GM12878 (cell line): ENCODE measurements at regions not wholly inside any gene's neighbourhood (a gene's known extent, or its start where the extent isn't known, plus 50 kb on each side); places are given as distances from the start of the nearest gene placed in this dataset.

ENCODE experiments used
- ATAC-seq: fragments of 200-7000 bp; cut with Tn5 transposase; 3 replicates; pipeline ENCODE4 v1.9.1; 2020; ENCODE audit warnings: mild to moderate bottlenecking, moderate library complexity
- BruUV-seq: library from RNA; stranded (reverse); fragments of 400-500 nt; replicated peaks from 2 replicates; lab custom pipeline; 2021; lab: Mats Ljungman, UMichigan
- CTCF ChIA-PET: fragments of 300-600 bp; sonication (Branson Sonifier 250); formaldehyde crosslinking; extraction: SDS; loops from one replicate; lab custom pipeline; 2021; ENCODE audit warnings: inconsistent platforms; lab: Yijun Ruan, JAX
- POLR2A ChIA-PET: fragments of 350-600 bp; formaldehyde crosslinking; extraction: SDS; loops from one replicate; lab custom pipeline; 2021; ENCODE audit warnings: inconsistent platforms; lab: Charles Lee
- RAD21 ChIA-PET: fragments of 300-600 bp; sonication (Branson Sonifier 250); formaldehyde crosslinking; loops from one replicate; lab custom pipeline; 2023; ENCODE audit warnings: antibody characterized with exemption; ENCODE audit not compliant: unreplicated experiment; lab: Charles Lee
- SMC1A ChIA-PET: fragments of 300-600 bp; sonication (Branson Sonifier 250); formaldehyde crosslinking; loops from one replicate; lab custom pipeline; 2023; ENCODE audit not compliant: unreplicated experiment, uncharacterized antibody; lab: Charles Lee
- DNase-seq: peaks from one replicate; pipeline ENCODE4 v3.0.0-alpha.2; 2011; ENCODE audit warnings: low read depth, low spot score
- FAIRE-seq: peaks from 3 replicates; lab custom pipeline; 2011; peaks lifted over from hg19 to GRCh38; lab: Jason Lieb, UNC
- H2AFZ ChIP-seq: 2 replicates; pipeline ENCODE4 v1.6.0; 2011; ENCODE audit warnings: low read depth, low read length, control low read depth; ENCODE audit not compliant: control insufficient read depth
- H3K27ac ChIP-seq: 2 replicates; pipeline ENCODE4 v1.5.1; 2011; ENCODE audit warnings: control low read depth; ENCODE audit not compliant: control insufficient read depth, insufficient read depth
- H3K27me3 ChIP-seq, 2 experiments: replicated peaks in 1 of 2; 2 replicates each; pipeline versions ENCODE4 v1.6.0 to v1.6.1; 2011; ENCODE audit warnings: low read length in 1 of 2; ENCODE audit not compliant: control insufficient read depth in 2 of 2, insufficient read depth in 2 of 2
- H3K36me3 ChIP-seq, 2 experiments: 2 replicates each; pipeline ENCODE4 v1.5.1; 2011; ENCODE audit warnings: low read length in 1 of 2; ENCODE audit not compliant: control insufficient read depth in 2 of 2, insufficient read depth in 2 of 2
- H3K4me1 ChIP-seq: 2 replicates; pipeline ENCODE4 v1.6.1; 2011; ENCODE audit warnings: mild to moderate bottlenecking, low read length, moderate library complexity, mixed read lengths; ENCODE audit not compliant: control insufficient read depth, insufficient read depth
- H3K4me2 ChIP-seq: 2 replicates; pipeline ENCODE4 v1.6.0; 2011; ENCODE audit warnings: control low read depth; ENCODE audit not compliant: control insufficient read depth, insufficient read depth
- H3K4me3 ChIP-seq: fragments of 200-600 bp; sonication (generic); 2 replicates; pipeline ENCODE4 v1.5.1; 2016
- H3K79me2 ChIP-seq: 2 replicates; pipeline ENCODE4 v1.6.0; 2011; ENCODE audit warnings: low read length; ENCODE audit not compliant: control insufficient read depth, insufficient read depth
- H3K9ac ChIP-seq: 2 replicates; pipeline ENCODE4 v1.8.0; 2011; ENCODE audit warnings: low read length, control low read depth, mixed read lengths; ENCODE audit not compliant: control insufficient read depth, insufficient read depth
- H3K9me3 ChIP-seq: replicated peaks from 3 replicates; pipeline ENCODE4 v1.5.1; 2011; ENCODE audit warnings: mild to moderate bottlenecking, low read length; ENCODE audit not compliant: control insufficient read depth, insufficient read depth
- H4K20me1 ChIP-seq: 2 replicates; pipeline ENCODE4 v1.6.0; 2011; ENCODE audit not compliant: control insufficient read depth, insufficient read depth
- ATF7 ChIP-seq: fragments of 450-650 bp; IDR thresholded peaks from 2 replicates; pipeline ENCODE4 v1.6.1; 2016; ENCODE audit warnings: low read depth, mild to moderate bottlenecking
- CBX3 ChIP-seq: fragments of 200-600 bp; sonication (generic); IDR thresholded peaks from 2 replicates; pipeline ENCODE4 v1.6.1; 2016; ENCODE audit warnings: low read depth, borderline replicate concordance
- CEBPB ChIP-seq, 2 experiments: fragments of 150-350 bp in 1 of 2; IDR thresholded peaks; 2 replicates each; pipeline ENCODE4 v1.6.1; 2012 to 2014; ENCODE audit warnings: low read depth in 2 of 2, low read length in 2 of 2, borderline replicate concordance in 1 of 2, inconsistent platforms in 1 of 2
- CHD2 ChIP-seq: IDR thresholded peaks from 2 replicates; pipeline ENCODE4 v1.6.1; 2011; ENCODE audit warnings: low read depth, low read length, improper control_type of control experiment, borderline replicate concordance
- KAT2A ChIP-seq: conservative IDR thresholded peaks from 2 replicates; pipeline ENCODE4 v1.6.1; 2011; ENCODE audit warnings: low read depth, low read length; ENCODE audit not compliant: control insufficient read depth
- MEF2B ChIP-seq: fragments of 450-650 bp; IDR thresholded peaks from 2 replicates; pipeline ENCODE4 v1.6.1; 2018; ENCODE audit warnings: mild to moderate bottlenecking, moderate library complexity; ENCODE audit not compliant: partially characterized antibody, poor library complexity, severe bottlenecking
- NFYB ChIP-seq: IDR thresholded peaks from 2 replicates; pipeline ENCODE4 v1.6.1; 2011; ENCODE audit warnings: low read depth, mild to moderate bottlenecking, low read length, improper control_type of control experiment, moderate library complexity; ENCODE audit not compliant: insufficient read depth
- NR2C1 ChIP-seq: fragments of 450-650 bp; IDR thresholded peaks from 2 replicates; pipeline ENCODE4 v1.6.1; 2017; ENCODE audit warnings: antibody characterized with exemption, mild to moderate bottlenecking, moderate library complexity
- PML ChIP-seq: IDR thresholded peaks from 2 replicates; pipeline ENCODE4 v1.6.1; 2012; ENCODE audit warnings: low read length, inconsistent platforms
- RAD21 ChIP-seq: IDR thresholded peaks from 2 replicates; pipeline ENCODE4 v1.6.1; 2011; ENCODE audit warnings: mild to moderate bottlenecking, low read depth, low read length, moderate library complexity; ENCODE audit not compliant: insufficient read depth
- SUPT20H ChIP-seq: IDR thresholded peaks from 2 replicates; pipeline ENCODE4 v1.6.1; 2011; ENCODE audit warnings: low read depth, mild to moderate bottlenecking, low read length, moderate library complexity, borderline replicate concordance; ENCODE audit not compliant: control insufficient read depth
- ZBED1 ChIP-seq: IDR thresholded peaks from 2 replicates; pipeline ENCODE4 v1.6.1; 2016; ENCODE audit warnings: borderline replicate concordance
- ZSCAN29 ChIP-seq: fragments of 450-650 bp; IDR thresholded peaks from 2 replicates; pipeline ENCODE4 v1.6.1; 2017; ENCODE audit warnings: mild to moderate bottlenecking, moderate library complexity
- WGBS: methylation state at CpG from one replicate; pipeline ENCODE4 v1.1.6; 2016; ENCODE audit warnings: low lambda C conversion rate; ENCODE audit not compliant: insufficient replicate concordance, insufficient coverage; ENCODE audit errors: missing lambda C conversion rate; 5-methylcytosine and 5-hydroxymethylcytosine counted together
- in situ Hi-C: fragments of 300-500 bp; cut with MboI; formaldehyde crosslinking; loops from 9 replicates; pipeline ENCODE4 v1.14.3; 2018; ENCODE audit warnings: mixed read lengths
- intact Hi-C: fragments of 100-400 bp; cut with micrococcal nuclease; formaldehyde crosslinking; loops from one replicate; pipeline ENCODE4 v1.14.2; 2022; ENCODE audit not compliant: unreplicated experiment
- TF ChIP-seq, protein P1 (sequence below): fragments of 450-650 bp; IDR thresholded peaks from 2 replicates; pipeline ENCODE4 v1.6.1; 2016; ENCODE audit warnings: mild to moderate bottlenecking, moderate library complexity, borderline replicate concordance
- TF ChIP-seq, protein P2 (sequence below): IDR thresholded peaks from 2 replicates; pipeline ENCODE4 v1.6.1; 2012; ENCODE audit warnings: low read length, inconsistent platforms

GRCh38 chr7:130822642-130823041 is 88.6 kb upstream of the KLF14 start:
- Histone ChIP-seq H3K9me3 (peaks cover 6% of the 10 kb centered on the region), H3K27me3 (no peaks in the 10 kb centered on the region), H3K4me2 (no peak overlapping the region), H4K20me1 (no peaks in the 10 kb centered on the region), H3K79me2 (no peaks in the 10 kb centered on the region), H3K36me3 (no peaks in the 10 kb centered on the region), H3K4me3 (no peak overlapping the region), H3K9ac (no peak overlapping the region), H2AFZ (no peak overlapping the region), H3K27ac (no peak overlapping the region), H3K4me1 (no peaks in the 10 kb centered on the region)
- CTCF ChIA-PET, result interaction anchor here (0.7 to 1.6 kb wide), 4 partner anchors 10 to 1099 kb away, joined by 3 to 5 read pairs (median 4); no protein-coding TSS in a partner anchor
- SMC1A ChIA-PET, result interaction anchor here (0.7 to 1.5 kb wide), 4 partner anchors 9 to 83 kb away, joined by 3 to 5 read pairs (median 4); no protein-coding TSS in a partner anchor
- in situ Hi-C loops, result no loop called here
- BruUV-seq, result no TSS peak
- POLR2A ChIA-PET, result interaction anchor here (0.6 kb wide), 1 partner anchor 7 kb away, joined by 3 read pairs; no protein-coding TSS in a partner anchor
- FAIRE-seq (peak; percentile 79), DNase-seq (no peak), ATAC-seq (peak; percentile 68)
- RAD21 ChIA-PET, result interaction anchor here (0.5 to 1.3 kb wide), 4 partner anchors 9 to 778 kb away, joined by 3 to 7 read pairs (median 3); no protein-coding TSS in a partner anchor
- WGBS, result 20% methylated on average over 2 of the region's 2 CpGs
- intact Hi-C loops, result no loop called here
- TF ChIP-seq, protein P1, sequence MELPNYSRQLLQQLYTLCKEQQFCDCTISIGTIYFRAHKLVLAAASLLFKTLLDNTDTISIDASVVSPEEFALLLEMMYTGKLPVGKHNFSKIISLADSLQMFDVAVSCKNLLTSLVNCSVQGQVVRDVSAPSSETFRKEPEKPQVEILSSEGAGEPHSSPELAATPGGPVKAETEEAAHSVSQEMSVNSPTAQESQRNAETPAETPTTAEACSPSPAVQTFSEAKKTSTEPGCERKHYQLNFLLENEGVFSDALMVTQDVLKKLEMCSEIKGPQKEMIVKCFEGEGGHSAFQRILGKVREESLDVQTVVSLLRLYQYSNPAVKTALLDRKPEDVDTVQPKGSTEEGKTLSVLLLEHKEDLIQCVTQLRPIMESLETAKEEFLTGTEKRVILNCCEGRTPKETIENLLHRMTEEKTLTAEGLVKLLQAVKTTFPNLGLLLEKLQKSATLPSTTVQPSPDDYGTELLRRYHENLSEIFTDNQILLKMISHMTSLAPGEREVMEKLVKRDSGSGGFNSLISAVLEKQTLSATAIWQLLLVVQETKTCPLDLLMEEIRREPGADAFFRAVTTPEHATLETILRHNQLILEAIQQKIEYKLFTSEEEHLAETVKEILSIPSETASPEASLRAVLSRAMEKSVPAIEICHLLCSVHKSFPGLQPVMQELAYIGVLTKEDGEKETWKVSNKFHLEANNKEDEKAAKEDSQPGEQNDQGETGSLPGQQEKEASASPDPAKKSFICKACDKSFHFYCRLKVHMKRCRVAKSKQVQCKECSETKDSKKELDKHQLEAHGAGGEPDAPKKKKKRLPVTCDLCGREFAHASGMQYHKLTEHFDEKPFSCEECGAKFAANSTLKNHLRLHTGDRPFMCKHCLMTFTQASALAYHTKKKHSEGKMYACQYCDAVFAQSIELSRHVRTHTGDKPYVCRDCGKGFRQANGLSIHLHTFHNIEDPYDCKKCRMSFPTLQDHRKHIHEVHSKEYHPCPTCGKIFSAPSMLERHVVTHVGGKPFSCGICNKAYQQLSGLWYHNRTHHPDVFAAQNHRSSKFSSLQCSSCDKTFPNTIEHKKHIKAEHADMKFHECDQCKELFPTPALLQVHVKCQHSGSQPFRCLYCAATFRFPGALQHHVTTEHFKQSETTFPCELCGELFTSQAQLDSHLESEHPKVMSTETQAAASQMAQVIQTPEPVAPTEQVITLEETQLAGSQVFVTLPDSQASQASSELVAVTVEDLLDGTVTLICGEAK, result peak; percentile 95
- TF ChIP-seq RAD21 (no peak), SUPT20H (no peak), KAT2A (no peak), ZBED1 (no peak), CEBPB (IDR thresholded peaks at IDR 0.05; ENCODE audit: borderline replicate concordance in 1 of 2, low read depth in 2 of 2, low read length in 2 of 2) (no peak), CHD2 (no peak), PML (no peak), MEF2B (no peak), ATF7 (0 out of 2 replicates have a peak, but pooled peaks have one; percentile 23), NR2C1 (no peak), ZSCAN29 (no peak), CBX3 (no peak), NFYB (0 out of 2 replicates have a peak, but pooled peaks have one; percentile 13)
- TF ChIP-seq, protein P2, sequence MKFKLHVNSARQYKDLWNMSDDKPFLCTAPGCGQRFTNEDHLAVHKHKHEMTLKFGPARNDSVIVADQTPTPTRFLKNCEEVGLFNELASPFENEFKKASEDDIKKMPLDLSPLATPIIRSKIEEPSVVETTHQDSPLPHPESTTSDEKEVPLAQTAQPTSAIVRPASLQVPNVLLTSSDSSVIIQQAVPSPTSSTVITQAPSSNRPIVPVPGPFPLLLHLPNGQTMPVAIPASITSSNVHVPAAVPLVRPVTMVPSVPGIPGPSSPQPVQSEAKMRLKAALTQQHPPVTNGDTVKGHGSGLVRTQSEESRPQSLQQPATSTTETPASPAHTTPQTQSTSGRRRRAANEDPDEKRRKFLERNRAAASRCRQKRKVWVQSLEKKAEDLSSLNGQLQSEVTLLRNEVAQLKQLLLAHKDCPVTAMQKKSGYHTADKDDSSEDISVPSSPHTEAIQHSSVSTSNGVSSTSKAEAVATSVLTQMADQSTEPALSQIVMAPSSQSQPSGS, result no peak
